Astrocyte (in vitro differentiated cells and primary cell): ENCODE measurements at regions not wholly inside any gene's neighbourhood (a gene's known extent, or its start where the extent isn't known, plus 50 kb on each side); places are given as distances from the start of the nearest gene placed in this dataset.
"Not testable (repeated sequence)": the region's sequence is repeated elsewhere in the genome, so short reads cannot be mapped to it uniquely, and the experiment has no call there.

Source experiments
- DNase-seq: peaks from one replicate; pipeline ENCODE4 v3.0.0-alpha.2; 2010; ENCODE audit warnings: low read depth
- FAIRE-seq: peaks from 2 replicates; lab custom pipeline; 2011; peaks lifted over from hg19 to GRCh38; lab: Jason Lieb, UNC
- H2AFZ ChIP-seq: 2 replicates; pipeline ENCODE4 v1.6.0; 2012; ENCODE audit warnings: low read depth, low read length, inconsistent platforms
- H3K27ac ChIP-seq: 2 replicates; pipeline ENCODE4 v1.5.1; 2011; ENCODE audit warnings: low read depth, low read length, inconsistent platforms
- H3K27me3 ChIP-seq: 2 replicates; pipeline ENCODE4 v1.6.0; 2011; ENCODE audit warnings: low read length, inconsistent platforms; ENCODE audit not compliant: insufficient read depth
- H3K36me3 ChIP-seq: 2 replicates; pipeline ENCODE4 v1.5.1; 2011; ENCODE audit warnings: low read length, inconsistent platforms; ENCODE audit not compliant: insufficient read depth
- H3K4me1 ChIP-seq: 2 replicates; pipeline ENCODE4 v1.5.1; 2011; ENCODE audit warnings: low read length, inconsistent platforms; ENCODE audit not compliant: insufficient read depth
- H3K4me2 ChIP-seq: 2 replicates; pipeline ENCODE4 v1.6.0; 2012; ENCODE audit warnings: low read length, inconsistent platforms
- H3K4me3 ChIP-seq: 2 replicates; pipeline ENCODE4 v1.5.1; 2011; ENCODE audit warnings: low read depth, mild to moderate bottlenecking, low read length, inconsistent platforms; ENCODE audit not compliant: insufficient read depth
- H3K79me2 ChIP-seq: 2 replicates; pipeline ENCODE4 v1.6.0; 2012; ENCODE audit warnings: mild to moderate bottlenecking, low read length, inconsistent platforms; ENCODE audit not compliant: insufficient read depth
- H3K9ac ChIP-seq: 2 replicates; pipeline ENCODE4 v1.6.0; 2012; ENCODE audit warnings: mild to moderate bottlenecking, low read length, inconsistent platforms
- H3K9me3 ChIP-seq: 2 replicates; pipeline ENCODE4 v1.5.1; 2012; ENCODE audit warnings: low read depth, mild to moderate bottlenecking, low read length, inconsistent platforms; ENCODE audit not compliant: insufficient read depth
- H4K20me1 ChIP-seq: 2 replicates; pipeline ENCODE4 v1.6.0; 2012; ENCODE audit warnings: low read length, inconsistent platforms; ENCODE audit not compliant: insufficient read depth
- H3K27ac Mint-ChIP-seq: one replicate; pipeline ENCODE4 v1.8.0; 2021; ENCODE audit warnings: mild to moderate bottlenecking, mixed read lengths; ENCODE audit not compliant: unreplicated experiment
- H3K27me3 Mint-ChIP-seq: one replicate; pipeline ENCODE4 v1.8.0; 2021; ENCODE audit warnings: low read depth, mixed read lengths; ENCODE audit not compliant: unreplicated experiment
- H3K36me3 Mint-ChIP-seq: one replicate; pipeline ENCODE4 v1.8.0; 2021; ENCODE audit warnings: low read depth, mixed read lengths; ENCODE audit not compliant: unreplicated experiment
- H3K4me1 Mint-ChIP-seq: one replicate; pipeline ENCODE4 v1.8.0; 2021; ENCODE audit warnings: low read depth, mixed read lengths; ENCODE audit not compliant: unreplicated experiment
- H3K4me3 Mint-ChIP-seq: one replicate; pipeline ENCODE4 v1.8.0; 2021; ENCODE audit warnings: mild to moderate bottlenecking, moderate library complexity, mixed read lengths; ENCODE audit not compliant: unreplicated experiment
- H3K9me3 Mint-ChIP-seq: one replicate; pipeline ENCODE4 v1.8.0; 2021; ENCODE audit warnings: mild to moderate bottlenecking, mixed read lengths; ENCODE audit not compliant: unreplicated experiment
- TF ChIP-seq, protein P1 (sequence below): IDR thresholded peaks from 2 replicates; pipeline ENCODE4 v1.5.1; 2011; ENCODE audit warnings: low read depth, mild to moderate bottlenecking, inconsistent platforms, low read length, moderate library complexity; ENCODE audit not compliant: insufficient read depth

DNA sequence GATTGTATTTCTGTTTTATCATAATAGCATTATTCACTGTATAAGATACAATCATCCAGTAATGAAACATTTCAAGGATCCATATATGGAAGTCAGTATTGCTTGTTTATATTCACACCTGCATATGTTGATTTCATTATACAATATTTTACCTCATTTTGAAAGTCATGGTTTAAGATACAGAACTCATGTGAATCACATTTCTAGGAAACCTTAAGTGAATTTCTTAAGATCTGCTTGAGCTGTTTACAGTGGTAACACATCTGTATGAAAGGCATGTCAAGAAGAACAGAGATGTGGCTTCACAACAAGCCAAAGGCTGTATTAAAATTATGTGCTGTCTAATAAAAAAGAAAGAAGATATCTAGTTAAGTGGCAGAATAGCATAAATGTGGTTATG lies 153.2 kb upstream of the METTL14 start:
- not testable (repeated sequence) for H3K27ac Mint-ChIP-seq, H3K79me2 ChIP-seq, H4K20me1 ChIP-seq, H3K36me3 Mint-ChIP-seq, H3K9ac ChIP-seq, FAIRE-seq, DNase-seq, H3K27me3 Mint-ChIP-seq, H3K9me3 ChIP-seq, H3K4me3 Mint-ChIP-seq, H3K27ac ChIP-seq, H3K4me2 ChIP-seq, H3K4me3 ChIP-seq, H3K36me3 ChIP-seq, H3K27me3 ChIP-seq, H3K4me1 ChIP-seq, H3K9me3 Mint-ChIP-seq, H3K4me1 Mint-ChIP-seq, H2AFZ ChIP-seq

DNA sequence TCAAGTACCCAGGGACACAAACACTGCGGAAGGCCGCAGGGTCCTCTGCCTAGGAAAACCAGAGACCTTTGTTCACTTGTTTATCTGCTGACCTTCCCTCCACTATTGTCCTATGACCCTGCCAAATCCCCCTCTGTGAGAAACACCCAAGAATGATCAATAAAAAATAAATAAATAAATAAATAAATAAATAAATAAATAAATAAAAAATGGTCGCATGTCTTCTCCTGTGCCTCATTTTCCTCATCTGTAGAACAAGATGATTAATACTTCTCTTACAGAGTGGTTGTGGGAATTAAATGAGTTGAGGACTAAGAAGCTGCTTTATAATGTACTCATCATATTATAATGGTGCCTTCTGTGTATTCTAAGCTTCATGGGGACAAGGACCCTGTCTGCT lies 149.4 kb upstream of the METTL14 start:
- not testable (repeated sequence) for H3K4me1 Mint-ChIP-seq, H3K27me3 Mint-ChIP-seq, H3K4me3 Mint-ChIP-seq, H3K4me2 ChIP-seq, H3K27ac Mint-ChIP-seq, H3K27me3 ChIP-seq, H3K79me2 ChIP-seq, H3K4me1 ChIP-seq, H3K9ac ChIP-seq, H3K27ac ChIP-seq, FAIRE-seq, H3K9me3 Mint-ChIP-seq, H3K36me3 Mint-ChIP-seq, H3K36me3 ChIP-seq, H4K20me1 ChIP-seq, DNase-seq, H3K4me3 ChIP-seq, H2AFZ ChIP-seq, H3K9me3 ChIP-seq

DNA sequence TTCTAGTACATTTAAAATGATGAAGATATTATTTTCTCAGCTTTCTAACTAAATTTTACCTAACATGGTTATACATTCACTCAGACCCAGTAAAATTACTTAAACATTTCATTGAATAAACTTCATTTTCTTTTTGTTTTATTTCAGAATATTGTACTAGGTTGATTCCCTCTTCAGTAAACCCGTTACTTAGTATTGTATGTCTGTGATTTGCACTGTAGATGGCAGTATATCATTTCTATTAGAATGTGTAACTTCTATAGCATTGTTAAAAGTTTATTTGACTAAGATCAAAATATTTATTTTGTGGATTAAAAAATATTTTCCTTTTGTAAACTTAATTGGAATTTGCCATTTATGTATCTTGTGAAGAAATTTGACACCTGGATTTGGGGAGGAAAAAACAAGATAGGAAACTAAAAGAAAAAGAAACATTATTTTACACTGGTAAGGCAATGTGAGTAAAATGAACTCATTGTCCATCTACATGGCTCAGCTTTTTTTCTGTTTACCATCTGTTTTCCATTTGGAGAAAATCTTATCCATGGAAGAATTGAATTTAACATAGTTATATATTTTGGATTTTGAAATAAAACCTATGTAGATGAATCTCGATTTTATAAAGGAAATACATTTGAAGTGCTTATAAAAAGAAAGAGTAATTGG lies 145.6 kb upstream of the METTL14 start:
- DNase-seq = peak; percentile 1
- H3K9me3 Mint-ChIP-seq, H3K9ac ChIP-seq, H3K4me1 Mint-ChIP-seq, H3K27ac Mint-ChIP-seq, H3K27me3 Mint-ChIP-seq, H3K9me3 ChIP-seq, H3K79me2 ChIP-seq, H2AFZ ChIP-seq, H3K36me3 Mint-ChIP-seq, H3K27me3 ChIP-seq, H3K4me3 ChIP-seq, H3K27ac ChIP-seq, H3K4me2 ChIP-seq, H4K20me1 ChIP-seq, H3K36me3 ChIP-seq, H3K4me3 Mint-ChIP-seq, H3K4me1 ChIP-seq: not testable (repeated sequence)
- FAIRE-seq = peak; percentile 99
- TF ChIP-seq, protein P1, sequence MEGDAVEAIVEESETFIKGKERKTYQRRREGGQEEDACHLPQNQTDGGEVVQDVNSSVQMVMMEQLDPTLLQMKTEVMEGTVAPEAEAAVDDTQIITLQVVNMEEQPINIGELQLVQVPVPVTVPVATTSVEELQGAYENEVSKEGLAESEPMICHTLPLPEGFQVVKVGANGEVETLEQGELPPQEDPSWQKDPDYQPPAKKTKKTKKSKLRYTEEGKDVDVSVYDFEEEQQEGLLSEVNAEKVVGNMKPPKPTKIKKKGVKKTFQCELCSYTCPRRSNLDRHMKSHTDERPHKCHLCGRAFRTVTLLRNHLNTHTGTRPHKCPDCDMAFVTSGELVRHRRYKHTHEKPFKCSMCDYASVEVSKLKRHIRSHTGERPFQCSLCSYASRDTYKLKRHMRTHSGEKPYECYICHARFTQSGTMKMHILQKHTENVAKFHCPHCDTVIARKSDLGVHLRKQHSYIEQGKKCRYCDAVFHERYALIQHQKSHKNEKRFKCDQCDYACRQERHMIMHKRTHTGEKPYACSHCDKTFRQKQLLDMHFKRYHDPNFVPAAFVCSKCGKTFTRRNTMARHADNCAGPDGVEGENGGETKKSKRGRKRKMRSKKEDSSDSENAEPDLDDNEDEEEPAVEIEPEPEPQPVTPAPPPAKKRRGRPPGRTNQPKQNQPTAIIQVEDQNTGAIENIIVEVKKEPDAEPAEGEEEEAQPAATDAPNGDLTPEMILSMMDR = peak; percentile 22

DNA sequence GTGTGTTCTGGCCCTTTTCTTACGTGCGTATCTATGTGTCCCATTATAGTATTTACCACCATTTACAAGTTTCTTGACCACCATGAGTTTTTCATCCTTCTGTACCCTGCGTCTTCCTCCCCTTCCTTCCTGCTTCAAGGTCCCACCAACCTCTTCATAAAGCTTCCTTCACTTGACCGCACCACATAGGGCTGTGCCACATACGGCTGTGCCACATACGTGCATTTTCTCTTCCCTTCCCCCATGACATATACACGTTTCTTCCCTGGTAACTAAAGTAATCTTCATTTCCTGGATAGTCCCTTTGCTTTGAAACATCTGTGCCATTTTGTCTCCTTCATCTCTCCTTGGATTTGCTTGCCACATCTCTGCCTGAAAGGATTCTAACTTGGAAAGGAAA lies 128.6 kb upstream of the METTL14 start:
- not testable (repeated sequence) for H3K36me3 Mint-ChIP-seq, H3K27ac Mint-ChIP-seq

More for the DNA sequence above, 128.6 kb upstream of the METTL14 start:
- not testable (repeated sequence) for H3K4me3 Mint-ChIP-seq, H3K4me1 Mint-ChIP-seq, H3K4me1 ChIP-seq, H3K27me3 Mint-ChIP-seq, FAIRE-seq, H4K20me1 ChIP-seq, H3K36me3 ChIP-seq, H3K9me3 ChIP-seq, DNase-seq, H3K27me3 ChIP-seq, H3K9me3 Mint-ChIP-seq, H3K79me2 ChIP-seq, H3K27ac ChIP-seq, H2AFZ ChIP-seq, H3K4me3 ChIP-seq, H3K4me2 ChIP-seq, H3K9ac ChIP-seq
